ENCODE measurements at regions not wholly inside any gene's neighbourhood (a gene's known extent, or its start where the extent isn't known, plus 50 kb on each side); places are given as distances from the start of the nearest gene placed in this dataset.

GRCh38 chr17:73938706-73939105 is 264.8 kb upstream of the RPL38 start:
- no peaks in the 10 kb centered on the region for H3K9me3 ChIP-seq (ENCODE audit: control insufficient read depth, low read length)

DNA sequence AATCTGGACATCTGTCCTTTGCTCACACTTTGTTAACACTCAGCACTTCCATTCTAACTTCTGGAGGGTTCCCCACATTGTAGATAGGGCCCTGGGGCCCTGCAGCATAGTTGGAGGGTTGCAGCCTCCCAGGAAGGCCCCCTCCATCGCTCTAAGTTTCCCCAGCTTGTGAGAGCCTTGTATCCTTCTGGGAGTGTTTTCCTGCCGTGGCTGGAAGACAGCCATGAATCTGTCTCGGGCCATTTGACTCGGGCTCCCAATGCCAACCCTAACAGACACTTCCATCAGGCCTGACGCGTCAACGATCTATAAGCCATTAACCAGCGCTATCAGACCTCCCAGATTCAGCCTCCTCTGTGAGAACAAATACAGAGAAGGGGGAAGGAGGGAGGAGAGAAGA is 263.7 kb upstream of the RPL38 start:
- Histone ChIP-seq H3K27me3 (ENCODE audit: control insufficient read depth, insufficient read depth, low read length) (peaks cover 4% of the 10 kb centered on the region), H3K9ac (ENCODE audit: low read length) (no peak overlapping the region), H3K4me3 (ENCODE audit: low read length) (no peak overlapping the region), H3K36me3 (ENCODE audit: control insufficient read depth, insufficient read depth, low read length) (no peaks in the 10 kb centered on the region), H3K4me1 (ENCODE audit: control insufficient read depth, insufficient read depth, low read length) (peaks cover 8% of the 10 kb centered on the region), H3K9me3 (ENCODE audit: control insufficient read depth, low read length) (no peaks in the 10 kb centered on the region)

More at GRCh38 chr17:73938706-73939105, 264.8 kb upstream of the RPL38 start:
- Histone ChIP-seq H3K36me3 (ENCODE audit: control insufficient read depth, insufficient read depth, low read length) (no peaks in the 10 kb centered on the region), H3K4me3 (ENCODE audit: low read length) (no peak overlapping the region), H3K9ac (ENCODE audit: low read length) (no peak overlapping the region), H3K27me3 (ENCODE audit: control insufficient read depth, insufficient read depth, low read length) (no peaks in the 10 kb centered on the region), H3K4me1 (ENCODE audit: control insufficient read depth, insufficient read depth, low read length) (peaks cover 8% of the 10 kb centered on the region)

DNA sequence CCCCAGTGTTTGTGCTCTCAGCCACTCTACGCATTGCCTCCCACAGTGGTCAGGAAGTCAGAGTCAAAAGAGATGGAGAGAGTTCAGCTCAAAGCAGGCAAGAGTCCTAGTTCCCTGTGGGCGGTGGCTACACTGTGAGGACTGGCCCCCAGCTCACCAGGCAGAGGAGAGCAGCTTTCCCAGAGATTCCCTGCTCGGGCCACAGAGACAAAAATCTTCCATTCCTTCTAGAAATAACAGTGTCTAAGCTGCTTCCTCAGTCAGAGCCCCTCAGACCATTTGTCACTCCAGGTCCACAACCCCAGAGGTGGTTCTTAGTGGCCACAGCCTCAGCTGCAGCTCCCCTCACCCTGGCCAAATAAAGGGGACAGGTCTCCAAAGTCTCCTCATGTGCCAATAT is 263.0 kb upstream of the RPL38 start:
- H3K27me3 ChIP-seq (ENCODE audit: control insufficient read depth, insufficient read depth, low read length) = peaks cover 4% of the 10 kb centered on the region
- peaks cover 8% of the 10 kb centered on the region for H3K4me1 ChIP-seq (ENCODE audit: control insufficient read depth, insufficient read depth, low read length)
- no peaks in the 10 kb centered on the region for H3K9me3 ChIP-seq (ENCODE audit: control insufficient read depth, low read length)
- H3K9ac ChIP-seq (ENCODE audit: low read length) = no peak overlapping the region
- no peaks in the 10 kb centered on the region for H3K36me3 ChIP-seq (ENCODE audit: control insufficient read depth, insufficient read depth, low read length)
- no peak overlapping the region for H3K4me3 ChIP-seq (ENCODE audit: low read length)

DNA sequence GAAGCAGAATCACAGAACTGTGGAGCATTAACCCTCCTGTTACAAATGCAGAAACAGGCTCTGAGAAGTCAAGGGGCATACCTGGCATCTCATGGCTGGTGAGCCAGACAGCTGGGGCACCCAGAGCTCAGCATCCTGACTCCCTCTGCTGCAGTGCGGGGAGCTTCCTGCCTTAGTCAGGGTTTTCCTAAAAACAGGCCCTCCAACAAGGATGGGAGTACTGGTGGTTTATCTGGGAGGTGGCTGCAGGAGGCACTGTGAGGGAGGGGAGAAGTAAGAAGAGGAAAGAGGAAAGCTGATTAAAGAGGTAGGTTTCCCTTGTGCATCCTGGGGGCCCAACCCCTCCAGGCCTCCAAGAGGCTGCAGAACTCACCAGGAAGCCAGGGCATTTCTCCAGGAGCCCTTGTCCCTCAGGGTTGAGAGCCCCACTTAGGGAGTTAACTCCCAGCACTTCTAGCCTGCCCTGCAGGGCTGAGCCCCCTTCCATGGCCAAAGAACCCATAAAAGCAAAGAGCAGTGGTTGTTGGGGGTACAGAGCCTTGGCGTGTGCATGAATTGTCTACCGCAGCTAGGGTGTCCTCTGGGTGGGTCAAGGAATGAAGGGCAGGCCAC is 261.5 kb upstream of the RPL38 start:
- Histone ChIP-seq H3K27me3 (ENCODE audit: control insufficient read depth, insufficient read depth, low read length) (peaks cover 4% of the 10 kb centered on the region), H3K4me3 (ENCODE audit: low read length) (no peak overlapping the region), H3K9ac (ENCODE audit: low read length) (no peak overlapping the region), H3K9me3 (ENCODE audit: control insufficient read depth, low read length) (no peaks in the 10 kb centered on the region), H3K36me3 (ENCODE audit: control insufficient read depth, insufficient read depth, low read length) (no peaks in the 10 kb centered on the region), H3K4me1 (ENCODE audit: control insufficient read depth, insufficient read depth, low read length) (peaks cover 8% of the 10 kb centered on the region)

GRCh38 chr17:73942703-73943415 is 260.6 kb upstream of the RPL38 start:
- no peaks in the 10 kb centered on the region for H3K36me3 ChIP-seq (ENCODE audit: control insufficient read depth, insufficient read depth, low read length)
- no peaks in the 10 kb centered on the region for H3K9me3 ChIP-seq (ENCODE audit: control insufficient read depth, low read length)
- H3K4me3 ChIP-seq (ENCODE audit: low read length) = no peak overlapping the region
- H3K9ac ChIP-seq (ENCODE audit: low read length) = no peak overlapping the region
- H3K27me3 ChIP-seq (ENCODE audit: control insufficient read depth, insufficient read depth, low read length) = peaks cover 4% of the 10 kb centered on the region
- peaks cover 8% of the 10 kb centered on the region for H3K4me1 ChIP-seq (ENCODE audit: control insufficient read depth, insufficient read depth, low read length)

- no peaks in the 10 kb centered on the region for H3K36me3 ChIP-seq (ENCODE audit: control insufficient read depth, insufficient read depth, low read length)
- no peak overlapping the region for H3K4me3 ChIP-seq (ENCODE audit: low read length)
- no peaks in the 10 kb centered on the region for H3K9me3 ChIP-seq (ENCODE audit: control insufficient read depth, low read length)
- H3K27me3 ChIP-seq (ENCODE audit: control insufficient read depth, insufficient read depth, low read length) = peaks cover 4% of the 10 kb centered on the region
- peaks cover 6% of the 10 kb centered on the region for H3K4me1 ChIP-seq (ENCODE audit: control insufficient read depth, insufficient read depth, low read length)
- no peak overlapping the region for H3K9ac ChIP-seq (ENCODE audit: low read length)
Observed at GRCh38 chr17:73943416-73944110, 259.9 kb upstream of the RPL38 start.

- Histone ChIP-seq H3K27me3 (ENCODE audit: control insufficient read depth, insufficient read depth, low read length) (peaks cover 4% of the 10 kb centered on the region), H3K9me3 (ENCODE audit: control insufficient read depth, low read length) (no peaks in the 10 kb centered on the region), H3K36me3 (ENCODE audit: control insufficient read depth, insufficient read depth, low read length) (no peaks in the 10 kb centered on the region)
Observed at GRCh38 chr17:73944366-73944765, 259.1 kb upstream of the RPL38 start.

GRCh38 chr17:73947281-73947965 is 256.1 kb upstream of the RPL38 start:
- H3K36me3 ChIP-seq (ENCODE audit: control insufficient read depth, insufficient read depth, low read length) = no peaks in the 10 kb centered on the region
- peaks cover 15% of the 10 kb centered on the region for H3K27me3 ChIP-seq (ENCODE audit: control insufficient read depth, insufficient read depth, low read length)
- no peak overlapping the region for H3K4me3 ChIP-seq (ENCODE audit: low read length)
- H3K9me3 ChIP-seq (ENCODE audit: control insufficient read depth, low read length) = no peaks in the 10 kb centered on the region
- H3K4me1 ChIP-seq (ENCODE audit: control insufficient read depth, insufficient read depth, low read length) = peaks cover 5% of the 10 kb centered on the region
- no peak overlapping the region for H3K9ac ChIP-seq (ENCODE audit: low read length)

More at GRCh38 chr17:73944366-73944765, 259.1 kb upstream of the RPL38 start:
- Histone ChIP-seq H3K4me3 (ENCODE audit: low read length) (no peak overlapping the region), H3K4me1 (ENCODE audit: control insufficient read depth, insufficient read depth, low read length) (no peaks in the 10 kb centered on the region), H3K9ac (ENCODE audit: low read length) (no peak overlapping the region)

DNA sequence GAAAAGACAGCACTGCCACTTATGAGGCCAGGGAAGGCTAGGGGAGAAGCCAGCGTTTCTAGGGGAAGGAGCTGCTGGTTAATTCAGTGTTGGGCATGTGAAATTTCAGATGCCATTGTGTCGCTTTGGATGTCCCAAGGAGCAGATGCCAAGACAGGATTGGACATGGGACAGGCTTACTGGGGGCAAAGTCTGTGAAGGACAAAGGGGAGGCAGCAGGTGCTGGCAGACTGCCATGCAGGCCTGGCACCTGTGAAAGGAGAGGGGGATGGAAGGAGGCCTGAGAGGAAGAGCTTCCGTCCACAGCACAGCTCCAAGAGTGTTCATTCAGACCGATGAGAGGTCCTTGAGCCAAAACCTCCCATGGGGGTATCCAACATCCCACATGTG is 255.5 kb upstream of the RPL38 start:
- no peaks in the 10 kb centered on the region for H3K9me3 ChIP-seq (ENCODE audit: control insufficient read depth, low read length)
- H3K4me3 ChIP-seq (ENCODE audit: low read length) = no peak overlapping the region
- no peak overlapping the region for H3K9ac ChIP-seq (ENCODE audit: low read length)
- peaks cover 6% of the 10 kb centered on the region for H3K4me1 ChIP-seq (ENCODE audit: control insufficient read depth, insufficient read depth, low read length)
- H3K36me3 ChIP-seq (ENCODE audit: control insufficient read depth, insufficient read depth, low read length) = no peaks in the 10 kb centered on the region
- H3K27me3 ChIP-seq (ENCODE audit: control insufficient read depth, insufficient read depth, low read length) = peaks cover 18% of the 10 kb centered on the region

DNA sequence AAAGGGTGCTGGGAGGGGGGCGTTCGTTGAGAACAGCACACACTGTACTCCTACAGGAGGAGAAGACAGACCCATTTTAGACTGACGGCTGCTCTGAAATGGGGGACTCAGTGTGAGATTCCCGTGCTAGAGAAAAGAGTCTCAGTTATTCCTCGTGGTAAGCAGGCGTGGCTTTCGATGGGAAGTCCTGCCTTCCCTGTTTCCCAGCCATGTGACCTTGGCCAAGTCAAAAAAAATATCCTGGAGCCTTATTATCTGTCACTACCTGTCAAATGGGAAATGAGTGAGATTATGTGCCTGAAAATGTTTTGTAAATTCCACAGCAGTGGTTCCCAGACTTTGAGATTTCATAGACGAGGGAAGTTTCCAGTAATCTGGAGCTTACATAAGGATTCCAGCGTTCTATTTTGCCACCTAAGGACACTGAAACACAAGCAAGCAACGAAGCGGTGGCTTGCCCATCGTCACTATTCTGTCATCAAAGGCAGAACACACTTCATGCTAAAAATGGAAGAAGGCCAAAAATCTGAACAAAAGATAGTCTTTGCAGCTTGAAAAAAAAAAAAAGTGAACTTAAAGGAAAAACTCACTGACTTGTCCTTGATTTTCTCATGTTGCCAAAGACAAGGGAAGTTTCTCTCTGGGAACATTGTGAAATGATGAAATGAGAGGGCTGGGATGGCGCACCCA is 253.4 kb upstream of the RPL38 start:
- Histone ChIP-seq H3K36me3 (ENCODE audit: control insufficient read depth, insufficient read depth, low read length) (no peaks in the 10 kb centered on the region), H3K9ac (ENCODE audit: low read length) (no peak overlapping the region), H3K4me3 (ENCODE audit: low read length) (no peak overlapping the region), H3K9me3 (ENCODE audit: control insufficient read depth, low read length) (no peaks in the 10 kb centered on the region), H3K27me3 (ENCODE audit: control insufficient read depth, insufficient read depth, low read length) (peaks cover 14% of the 10 kb centered on the region), H3K4me1 (ENCODE audit: control insufficient read depth, insufficient read depth, low read length) (peaks cover 25% of the 10 kb centered on the region)

DNA sequence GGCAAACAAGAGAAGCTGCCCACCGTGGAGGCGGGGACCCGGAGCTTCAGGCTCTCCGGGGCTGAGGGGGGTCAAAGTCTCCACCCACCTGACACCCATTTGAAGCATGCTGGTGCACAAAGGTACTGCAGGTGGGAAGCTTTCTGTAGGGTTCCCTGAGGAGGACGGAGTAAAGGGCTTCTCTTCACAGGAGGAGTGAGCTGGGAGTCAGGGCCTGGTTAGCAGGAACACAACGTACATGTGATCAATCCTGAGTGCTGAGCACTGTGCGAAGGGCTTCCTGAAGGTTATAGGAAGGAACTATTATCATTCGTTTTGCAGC is 252.9 kb upstream of the RPL38 start:
- Histone ChIP-seq H3K4me1 (ENCODE audit: control insufficient read depth, insufficient read depth, low read length) (peaks cover 28% of the 10 kb centered on the region), H3K9me3 (ENCODE audit: control insufficient read depth, low read length) (no peaks in the 10 kb centered on the region), H3K4me3 (ENCODE audit: low read length) (no peak overlapping the region), H3K27me3 (ENCODE audit: control insufficient read depth, insufficient read depth, low read length) (peaks cover 14% of the 10 kb centered on the region), H3K36me3 (ENCODE audit: control insufficient read depth, insufficient read depth, low read length) (no peaks in the 10 kb centered on the region), H3K9ac (ENCODE audit: low read length) (no peak overlapping the region)
